HG02938 (cell line): ENCODE measurements at regions not wholly inside any gene's neighbourhood (a gene's known extent, or its start where the extent isn't known, plus 50 kb on each side); places are given as distances from the start of the nearest gene placed in this dataset.

ENCODE experiments used
- ATAC-seq: cut with Tn5 transposase; IDR thresholded peaks from one replicate; pipeline ENCODE4 v1.9.1; 2021; ENCODE audit warnings: mild to moderate bottlenecking, moderate library complexity; ENCODE audit not compliant: unreplicated experiment

GRCh38 chr20:50456452-50457324, 53.5 kb upstream of the PTPN1 start:
- ATAC-seq: no peak

- no peak for ATAC-seq
These were observed 50.9 kb upstream of the PTPN1 start for GRCh38 chr20:50459124-50459918.

- ATAC-seq: no peak
These were observed 50.0 kb upstream of the PTPN1 start for GRCh38 chr20:50460115-50460607.
